HG03469 (cell line): ENCODE measurements at regions not wholly inside any gene's neighbourhood (a gene's known extent, or its start where the extent isn't known, plus 50 kb on each side); places are given as distances from the start of the nearest gene placed in this dataset.
"Not testable (repeated sequence)": the region's sequence is repeated elsewhere in the genome, so short reads cannot be mapped to it uniquely, and the experiment has no call there.

Source experiments
- ATAC-seq: cut with Tn5 transposase; IDR thresholded peaks from one replicate; pipeline ENCODE4 v1.9.1; 2021; ENCODE audit warnings: mild to moderate bottlenecking, moderate library complexity, moderate number of reproducible peaks; ENCODE audit not compliant: unreplicated experiment

GRCh38 chr4:45283352-45283751 lies 557.0 kb upstream of the GNPDA2 start:
- ATAC-seq, result no peak

- no peak for ATAC-seq
Measured at GRCh38 chr4:45280121-45280520, 553.8 kb upstream of the GNPDA2 start.

GRCh38 chr4:45275862-45276261 lies 549.5 kb upstream of the GNPDA2 start:
- ATAC-seq, result no peak

- ATAC-seq, result not testable (repeated sequence)
Measured at GRCh38 chr4:45248106-45248505, 521.8 kb upstream of the GNPDA2 start.

GRCh38 chr4:45241976-45242375 lies 515.6 kb upstream of the GNPDA2 start:
- ATAC-seq, result no peak

GRCh38 chr4:45229206-45229605 lies 502.9 kb upstream of the GNPDA2 start:
- ATAC-seq, result no peak

DNA sequence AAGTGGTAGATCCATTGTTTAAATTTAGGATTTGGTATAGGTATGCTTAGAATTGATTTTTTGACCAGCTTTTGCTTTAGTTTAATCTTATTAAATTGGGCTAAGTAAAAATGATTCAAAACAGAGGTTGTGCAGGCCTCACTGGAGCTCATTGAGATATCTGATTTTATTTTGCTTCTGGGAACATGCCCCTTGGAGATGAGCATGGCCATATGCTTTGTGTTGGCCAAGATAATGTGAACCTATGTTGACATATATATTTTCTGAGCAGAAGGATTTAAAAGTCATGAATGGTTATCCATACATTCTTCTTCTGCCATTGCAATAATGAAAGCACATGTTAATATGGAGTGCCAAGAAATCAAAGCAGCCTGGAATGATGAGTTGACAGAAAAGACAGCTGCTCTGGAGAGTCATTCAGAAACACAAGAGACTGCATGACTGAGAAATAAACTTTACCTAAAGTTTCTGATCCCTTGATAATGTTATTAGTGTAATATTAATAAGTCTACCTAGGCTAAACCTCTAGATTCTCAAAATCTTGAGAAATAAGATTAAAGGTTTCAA lies 489.7 kb upstream of the GNPDA2 start:
- ATAC-seq, result no peak

GRCh38 chr4:45208476-45208875 lies 482.1 kb upstream of the GNPDA2 start:
- not testable (repeated sequence) for ATAC-seq

- not testable (repeated sequence) for ATAC-seq
Measured at GRCh38 chr4:45207864-45208331, 481.5 kb upstream of the GNPDA2 start.

GRCh38 chr4:45207241-45207863 lies 481.0 kb upstream of the GNPDA2 start:
- ATAC-seq, result not testable (repeated sequence)

DNA sequence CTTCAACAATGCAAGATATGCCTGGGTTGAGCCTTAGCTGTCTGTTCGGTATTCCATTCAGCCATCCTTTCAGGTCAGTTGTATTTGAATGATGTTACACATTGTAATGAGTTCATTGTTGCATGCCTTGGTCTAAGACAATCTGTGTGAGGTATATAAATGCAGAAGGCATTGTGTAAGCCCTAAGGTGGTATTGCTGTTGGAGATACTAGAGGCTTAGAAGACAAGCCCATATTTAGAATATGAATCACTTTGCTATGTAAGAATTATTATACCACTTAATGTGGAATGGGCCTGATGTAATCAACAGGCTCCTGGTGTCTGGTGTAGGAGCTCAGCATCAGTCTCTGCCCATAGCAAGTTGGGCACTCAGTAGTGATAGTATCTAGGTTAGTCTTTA lies 473.4 kb upstream of the GNPDA2 start:
- no peak for ATAC-seq

- ATAC-seq, result no peak
Measured at GRCh38 chr4:45188501-45188900, 462.1 kb upstream of the GNPDA2 start.

DNA sequence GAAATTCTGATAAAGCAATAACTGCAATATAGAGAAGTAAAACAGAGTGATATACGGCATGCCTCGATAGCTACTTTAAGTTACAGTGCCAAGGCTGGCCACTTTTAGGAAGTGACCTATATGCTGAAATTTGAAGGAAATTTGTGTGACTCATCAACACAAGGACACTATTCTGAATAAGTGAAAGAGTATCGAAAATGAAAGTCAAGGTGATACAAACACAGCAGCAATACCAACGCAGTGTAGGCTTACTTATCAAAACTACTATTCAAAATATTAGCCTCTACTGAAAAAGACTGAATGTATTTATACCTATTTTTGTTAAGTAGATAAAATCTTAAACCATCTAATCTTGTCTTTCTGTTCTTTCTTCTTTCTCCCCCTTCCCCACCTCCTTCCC lies 459.9 kb upstream of the GNPDA2 start:
- ATAC-seq, result no peak

DNA sequence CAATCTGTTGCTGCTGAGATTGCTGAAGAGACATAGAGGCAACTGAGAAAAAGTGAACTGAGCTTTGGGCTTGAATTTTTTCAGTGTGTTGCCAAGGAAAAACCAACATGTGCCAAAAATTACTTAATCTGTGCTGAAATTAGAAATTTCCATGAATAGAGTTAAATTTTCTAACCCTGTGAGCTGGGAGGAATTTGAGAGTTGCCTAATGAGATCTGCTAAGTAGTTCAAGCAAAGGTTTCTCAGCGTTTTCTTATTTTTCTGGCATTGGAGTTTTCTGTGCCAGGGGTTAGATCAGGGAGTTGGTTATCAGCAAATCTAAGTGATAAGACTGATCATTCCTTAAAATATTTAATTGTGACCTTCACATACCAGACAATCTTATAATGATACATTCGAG lies 457.5 kb upstream of the GNPDA2 start:
- ATAC-seq, result no peak

DNA sequence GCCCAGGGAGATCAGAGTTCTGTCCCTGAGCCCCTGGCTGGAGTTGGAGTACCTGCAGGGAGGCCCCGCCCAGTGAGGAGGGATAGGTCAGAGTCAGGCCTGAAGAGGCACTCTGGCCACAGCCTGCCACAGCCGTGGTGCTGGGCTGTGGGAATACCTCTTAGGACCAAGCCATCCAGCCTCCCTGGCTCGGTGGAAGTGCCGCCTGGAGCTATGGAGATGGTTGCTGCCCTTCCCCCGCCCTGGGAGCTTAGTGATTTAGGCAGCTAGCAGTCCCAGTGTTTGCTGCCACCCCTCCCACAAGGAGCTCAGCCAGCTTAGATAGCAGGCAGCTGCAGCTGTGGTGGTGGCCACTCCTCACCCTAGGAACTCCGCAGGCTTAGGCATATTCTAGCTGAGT lies 446.3 kb upstream of the GNPDA2 start:
- ATAC-seq, result no peak

- ATAC-seq, result no peak
Measured at GRCh38 chr4:45160951-45161350, 434.6 kb upstream of the GNPDA2 start.

DNA sequence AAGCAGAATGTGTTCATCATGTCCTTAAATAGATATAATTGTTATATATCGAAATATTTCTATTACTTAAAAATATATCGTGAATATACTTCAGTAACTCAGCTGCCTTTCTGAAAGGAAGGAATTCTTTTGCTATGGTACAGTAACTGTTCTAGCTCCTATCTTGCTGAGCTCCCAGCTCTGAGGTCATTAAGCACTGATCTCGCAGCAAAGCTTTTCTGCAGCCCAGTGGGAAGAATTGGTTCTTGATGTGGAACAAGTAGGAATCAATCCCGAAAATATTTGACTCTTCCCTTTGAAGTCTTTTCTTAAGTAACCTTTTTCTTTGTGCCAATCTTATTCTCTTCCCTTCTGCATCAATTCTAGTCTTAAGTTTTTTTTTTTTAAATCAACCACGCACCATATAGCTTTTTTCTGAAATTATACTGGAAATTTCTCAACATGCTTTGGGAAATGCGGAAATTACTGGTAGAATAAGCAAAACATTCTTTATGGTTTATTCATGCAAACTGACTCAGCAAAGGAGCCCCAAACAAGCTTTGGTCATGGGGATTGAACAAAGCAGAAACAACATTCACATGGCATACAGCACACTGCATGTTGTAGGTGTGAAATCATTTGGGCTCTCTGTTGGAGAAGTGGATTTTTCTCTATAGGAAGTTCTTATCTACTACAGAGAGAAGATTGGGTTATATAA lies 428.9 kb upstream of the GNPDA2 start:
- no peak for ATAC-seq

DNA sequence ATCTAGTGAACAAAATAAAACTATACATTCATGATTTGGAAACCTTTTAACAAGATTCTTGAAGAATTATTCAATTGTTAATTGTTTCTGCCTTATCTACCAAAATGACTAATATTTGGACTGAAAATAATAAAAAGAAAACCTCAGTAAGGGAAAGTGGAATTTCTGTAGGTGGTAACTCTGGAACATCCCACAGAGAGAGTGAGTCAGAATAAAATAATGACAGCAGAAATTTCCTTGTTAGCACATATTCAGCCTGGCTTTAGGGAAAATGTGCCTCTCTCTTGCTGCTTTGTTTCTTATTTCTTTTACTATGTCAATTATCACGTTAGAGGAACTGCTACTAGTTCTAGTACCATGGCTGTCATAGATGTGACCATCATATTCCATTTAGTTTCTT lies 421.5 kb upstream of the GNPDA2 start:
- no peak for ATAC-seq

DNA sequence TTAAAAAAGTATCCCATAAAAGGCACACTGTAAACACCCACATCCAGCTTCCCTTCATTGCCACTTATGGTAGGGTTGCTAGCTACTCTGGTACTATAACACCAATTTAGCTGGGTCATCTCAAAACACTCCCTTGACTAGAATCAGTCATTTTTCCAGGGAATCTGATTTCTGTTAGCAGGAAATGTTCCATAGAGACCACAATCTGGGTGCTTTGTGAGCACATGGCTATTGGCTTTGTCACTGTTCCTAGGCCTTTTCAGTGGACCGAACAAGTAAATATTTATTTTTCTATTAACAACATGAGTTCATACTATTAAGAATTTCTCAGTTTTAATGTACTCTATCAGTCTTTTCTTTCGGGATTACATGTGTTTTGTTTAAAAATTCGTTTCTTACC lies 404.7 kb upstream of the GNPDA2 start:
- ATAC-seq, result no peak

GRCh38 chr4:45122406-45122805 lies 396.1 kb upstream of the GNPDA2 start:
- ATAC-seq, result no peak

DNA sequence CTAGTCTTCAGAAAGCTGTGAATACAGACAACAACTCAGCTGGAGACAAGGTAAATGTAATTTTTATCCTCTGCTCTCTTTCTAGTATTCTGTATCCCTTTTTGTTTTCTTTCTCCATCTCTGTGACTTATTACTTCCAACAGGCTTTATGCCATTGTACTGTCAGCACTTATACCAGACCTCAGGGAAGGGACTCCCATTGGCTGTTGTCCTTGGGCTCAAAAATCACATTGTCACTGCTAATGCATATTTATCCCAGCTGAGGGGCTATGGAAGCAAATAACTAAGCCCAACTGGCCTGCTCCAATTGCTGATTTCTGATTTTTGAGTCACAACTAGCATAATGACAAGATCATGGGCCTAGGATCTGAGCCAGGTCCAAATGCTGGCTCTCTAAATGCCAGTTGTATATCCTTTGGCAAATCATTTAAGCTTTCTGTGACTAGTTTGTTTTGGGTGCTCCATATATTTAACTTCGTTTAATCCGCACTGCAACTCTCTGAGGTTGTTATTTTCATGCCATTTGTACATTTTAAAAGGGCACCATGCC lies 395.1 kb upstream of the GNPDA2 start:
- no peak for ATAC-seq

GRCh38 chr4:45120163-45120562 lies 393.8 kb upstream of the GNPDA2 start:
- no peak for ATAC-seq
